ENCODE measurements at regions not wholly inside any gene's neighbourhood (a gene's known extent, or its start where the extent isn't known, plus 50 kb on each side); places are given as distances from the start of the nearest gene placed in this dataset.
A peak's percentile ranks its signal among the peaks of the same experiment; 100 is the strongest.

DNA sequence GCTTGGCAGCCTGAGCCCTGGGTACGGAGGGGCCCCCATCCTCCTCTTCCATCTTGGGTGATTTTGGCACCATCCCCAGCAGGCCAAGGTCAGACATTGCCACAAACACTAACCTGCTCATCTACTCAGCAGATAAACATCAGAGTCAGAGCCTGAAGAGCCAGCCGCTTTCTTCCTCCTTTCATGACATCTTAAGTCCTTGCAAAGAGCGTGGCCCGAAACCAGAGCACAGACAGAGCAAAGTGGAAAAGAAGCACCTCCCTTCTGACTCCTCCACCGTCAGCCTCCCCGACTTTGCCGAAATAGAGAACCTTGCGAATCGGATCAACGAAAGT is 60.4 kb upstream of the RPH3AL start:
- no peak for DNase-seq (ENCODE audit: low read depth)

DNA sequence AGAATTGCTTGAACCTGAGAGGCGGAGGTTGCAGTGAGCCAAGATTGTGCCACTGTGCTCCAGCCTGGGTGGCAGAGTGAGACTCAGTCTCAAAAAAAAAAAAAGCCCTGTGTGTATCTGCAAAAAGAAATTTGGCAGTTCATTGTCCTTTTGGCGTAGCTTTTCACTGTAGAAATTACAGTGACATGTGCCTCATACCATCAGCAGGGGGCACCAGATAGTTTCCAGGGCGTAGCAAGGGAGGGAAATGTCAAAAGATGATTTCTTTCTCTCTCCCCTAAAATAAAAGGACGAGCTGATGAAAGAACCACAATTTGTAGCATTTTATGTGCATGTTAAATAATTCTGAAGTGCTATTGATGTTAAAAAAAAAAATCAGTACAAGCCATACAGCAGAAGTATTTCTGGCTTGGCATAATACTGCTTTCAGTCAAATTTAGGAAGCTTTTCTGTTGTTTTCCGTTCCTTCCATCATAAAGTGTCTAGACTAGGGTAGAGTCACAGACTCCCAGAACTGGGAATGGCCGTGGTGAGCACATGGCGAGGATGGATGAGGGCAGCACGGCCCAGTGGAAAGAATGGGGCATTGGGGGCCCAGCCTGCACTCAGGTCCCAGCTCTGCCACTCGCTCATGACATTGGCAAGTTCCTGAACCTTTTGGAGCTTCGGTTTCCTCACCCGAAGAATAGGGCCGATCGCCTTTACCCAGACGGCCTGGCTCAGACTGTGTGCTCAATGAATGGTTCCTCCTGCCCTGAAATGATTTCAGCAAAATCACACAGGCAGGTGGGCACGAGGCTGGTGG is 59.8 kb upstream of the RPH3AL start:
- peak; percentile 46 for DNase-seq (ENCODE audit: low read depth)

DNA sequence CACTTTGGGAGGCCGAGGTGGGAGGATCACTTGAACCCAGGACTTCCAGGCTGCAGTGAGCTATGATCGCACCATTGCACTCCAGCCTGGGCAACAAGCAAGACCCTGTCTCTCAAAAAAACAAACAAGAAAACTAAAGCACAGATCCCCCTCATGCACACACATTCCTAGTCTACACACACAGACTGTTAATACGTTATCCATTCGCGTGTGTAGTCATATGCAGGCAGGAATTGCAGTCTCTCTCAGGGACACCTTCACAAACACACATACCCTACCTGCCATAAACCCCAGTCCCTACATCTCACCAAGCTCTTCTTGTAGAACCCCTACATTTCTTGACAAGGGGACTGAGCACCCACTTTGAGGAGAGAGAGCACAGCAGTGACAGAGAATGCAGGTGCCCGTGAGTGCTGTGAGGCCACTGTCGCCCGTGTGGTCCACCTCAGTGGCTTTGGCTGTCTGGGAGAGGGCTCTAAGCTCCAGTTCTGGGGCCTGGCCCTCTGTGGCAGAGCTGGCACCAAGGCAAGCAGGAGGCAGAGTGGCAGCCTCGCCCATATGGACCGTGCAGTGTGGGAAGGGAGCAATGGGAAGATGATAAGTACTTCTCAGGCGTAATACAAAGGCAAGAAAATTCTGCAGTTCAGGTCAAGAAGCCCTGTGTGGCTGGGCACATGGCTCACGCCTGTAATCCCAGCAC is 59.0 kb upstream of the RPH3AL start:
- peak; percentile 65 for DNase-seq (ENCODE audit: low read depth)

DNA sequence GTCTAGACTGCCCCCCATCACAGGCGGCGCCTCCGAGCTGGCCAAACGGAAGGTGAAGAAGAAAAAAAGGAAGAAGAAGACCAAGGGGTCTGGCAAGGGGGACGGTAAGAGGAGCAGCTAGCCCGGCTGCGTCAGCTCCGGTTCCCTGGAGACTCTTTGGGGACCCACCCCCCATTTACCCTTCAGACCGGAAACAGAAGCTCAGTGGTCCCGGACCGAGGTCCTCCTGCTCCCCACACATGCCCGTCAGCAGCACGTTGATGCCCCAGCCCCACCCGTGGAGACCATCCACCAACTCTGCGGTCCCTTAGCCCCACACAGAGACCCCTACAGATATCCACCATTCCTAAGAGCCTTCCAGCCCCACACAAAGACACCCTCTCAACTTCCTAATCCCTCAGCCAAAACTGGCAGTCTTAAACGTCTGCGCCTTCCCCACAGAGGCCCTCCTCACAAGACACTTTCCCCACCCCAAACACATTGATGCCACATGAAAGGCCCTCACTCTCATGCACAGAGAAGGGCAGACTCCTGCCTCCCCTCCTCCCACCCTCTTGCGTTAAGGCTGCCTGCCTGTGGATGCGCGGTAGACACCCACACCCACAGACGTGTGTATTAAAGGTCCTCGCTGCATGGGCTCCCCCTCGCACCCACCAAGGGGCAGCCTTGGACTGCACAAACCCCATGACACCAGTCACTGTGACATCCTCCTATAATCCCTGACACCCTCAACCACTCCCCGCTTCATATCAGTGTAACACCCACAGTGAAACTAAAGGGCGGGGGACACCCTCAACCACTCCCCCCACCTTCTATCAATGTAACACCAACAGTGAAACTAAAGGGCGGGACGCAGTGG is 58.2 kb upstream of the RPH3AL start:
- DNase-seq (ENCODE audit: low read depth) = peak; percentile 18

DNA sequence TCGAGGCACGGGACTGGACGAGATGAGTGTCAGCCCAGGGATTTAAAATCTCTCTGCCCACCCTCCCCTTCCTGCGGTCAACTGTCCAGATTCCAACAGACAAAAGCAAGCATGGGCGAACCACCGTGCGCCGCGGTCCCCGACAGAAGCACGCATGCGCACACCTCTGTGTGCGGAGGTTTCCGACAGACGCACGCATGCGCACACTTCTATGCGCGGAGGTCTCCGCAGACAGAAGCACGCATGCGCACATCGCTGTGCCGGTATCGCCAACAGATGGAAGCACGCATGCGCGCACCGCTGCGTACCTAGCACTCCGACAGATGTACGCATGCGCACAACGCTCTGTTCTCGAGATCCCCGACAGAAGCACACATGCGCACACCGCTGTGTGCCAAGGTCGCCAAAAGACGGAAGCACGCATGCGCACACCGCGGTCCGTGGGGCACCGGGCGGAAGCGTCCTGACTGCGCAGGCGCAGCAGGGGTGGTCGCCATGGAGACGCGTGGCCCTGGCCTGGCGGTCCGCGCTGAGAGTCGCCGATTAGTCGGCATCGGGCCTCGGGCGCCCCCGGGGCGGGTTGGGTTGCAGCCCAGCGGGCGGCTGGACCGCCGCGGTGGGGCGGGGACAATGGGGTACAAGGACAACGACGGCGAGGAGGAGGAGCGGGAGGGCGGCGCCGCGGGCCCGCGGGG is 57.4 kb upstream of the RPH3AL start:
- DNase-seq (ENCODE audit: low read depth) = peak; percentile 98

DNA sequence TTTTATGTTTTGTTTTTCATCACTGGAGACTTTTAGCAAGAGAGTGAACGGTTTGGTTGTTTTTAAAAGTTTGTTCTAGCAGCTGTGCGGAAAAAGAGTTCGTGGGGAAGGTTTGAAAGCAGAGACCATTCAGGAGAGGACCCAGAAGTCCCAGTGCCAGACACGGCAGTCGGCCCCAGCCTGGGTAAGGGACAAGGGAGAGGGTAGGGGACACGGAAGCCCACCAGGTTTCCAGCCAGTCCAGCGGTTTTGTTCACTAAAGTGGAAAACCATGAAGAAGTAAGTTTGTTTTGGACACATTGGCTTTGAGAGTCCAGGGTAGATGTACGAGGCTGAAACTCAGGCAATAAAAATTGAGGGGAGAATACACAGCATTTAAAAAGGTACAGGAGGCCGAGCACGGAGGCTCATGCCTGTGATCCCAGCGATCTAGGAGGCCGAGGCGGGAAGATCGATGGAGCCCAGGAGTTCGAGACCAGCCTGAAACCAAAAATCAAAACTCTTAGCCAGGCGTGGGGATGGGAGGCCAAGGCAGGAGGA is 56.8 kb upstream of the RPH3AL start:
- DNase-seq (ENCODE audit: low read depth) = no peak

DNA sequence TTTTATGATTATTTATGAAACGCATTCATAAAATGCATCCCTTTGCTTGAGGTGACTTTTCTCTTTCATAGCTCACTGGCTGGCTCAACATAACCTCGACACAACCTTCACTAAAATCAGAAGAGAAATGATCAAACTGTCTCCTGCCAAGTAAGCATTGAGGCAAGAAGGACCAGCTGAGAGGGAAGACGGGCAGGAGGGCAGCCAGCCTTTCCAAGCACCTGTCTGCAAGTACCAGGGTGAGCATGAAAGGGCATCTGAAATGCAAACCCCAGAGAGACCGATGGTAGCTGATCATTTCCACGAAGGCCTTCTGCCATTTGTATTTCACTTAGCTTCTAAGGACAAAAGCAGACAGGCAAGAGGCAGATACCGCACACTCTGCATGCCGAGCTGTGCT is 52.1 kb upstream of the RPH3AL start:
- DNase-seq (ENCODE audit: low read depth) = no peak
